ENCODE measurements at regions not wholly inside any gene's neighbourhood (a gene's known extent, or its start where the extent isn't known, plus 50 kb on each side); places are given as distances from the start of the nearest gene placed in this dataset.

DNA sequence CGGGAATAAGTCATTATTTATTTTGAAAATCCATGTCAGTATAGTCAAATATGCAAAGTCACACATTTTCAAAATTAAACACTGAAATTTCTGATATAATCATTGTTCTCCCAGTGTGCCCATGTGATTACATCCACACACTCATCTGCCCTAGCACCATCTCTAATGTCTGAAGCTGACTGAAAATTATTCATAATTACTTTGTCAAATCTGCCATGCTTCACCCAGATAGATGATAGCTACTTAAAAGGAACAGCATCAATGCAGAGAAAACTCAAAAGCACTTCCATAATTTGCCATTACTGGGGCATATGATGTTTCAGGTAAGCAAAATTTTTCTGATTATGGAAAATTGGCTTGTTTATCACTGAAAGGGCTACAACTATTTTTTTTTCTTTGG is 1433.3 kb upstream of the IGFBP7 start:
- H3K4me2 ChIP-seq (ENCODE audit: low read length), result no peak overlapping the region
- no peak overlapping the region for H3K9ac ChIP-seq (ENCODE audit: low read length)
- no peak overlapping the region for H3K4me3 ChIP-seq (ENCODE audit: low read length)
- H3K36me3 ChIP-seq (ENCODE audit: insufficient read depth, low read length), result no peaks in the 10 kb centered on the region
- H2AFZ ChIP-seq (ENCODE audit: low read depth, low read length), result no peak overlapping the region
- no peaks in the 10 kb centered on the region for H3K79me2 ChIP-seq (replicated peaks; ENCODE audit: insufficient read depth, low read length)
- H3K9me2 ChIP-seq (ENCODE audit: insufficient read depth, low read length), result no peaks in the 10 kb centered on the region
- no peaks in the 10 kb centered on the region for H4K20me1 ChIP-seq (ENCODE audit: insufficient read depth)
- H3F3A ChIP-seq (ENCODE audit: insufficient read depth, low read length, poor library complexity, severe bottlenecking), result no peaks in the 10 kb centered on the region
- no peaks in the 10 kb centered on the region for H3K9me3 ChIP-seq (ENCODE audit: low read length)
- H3K27ac ChIP-seq (ENCODE audit: low read length), result peak overlapping the region; percentile 6
- no peaks in the 10 kb centered on the region for H3K27me3 ChIP-seq (ENCODE audit: insufficient read depth, low read depth, low read length)
- TF ChIP-seq, protein P1, sequence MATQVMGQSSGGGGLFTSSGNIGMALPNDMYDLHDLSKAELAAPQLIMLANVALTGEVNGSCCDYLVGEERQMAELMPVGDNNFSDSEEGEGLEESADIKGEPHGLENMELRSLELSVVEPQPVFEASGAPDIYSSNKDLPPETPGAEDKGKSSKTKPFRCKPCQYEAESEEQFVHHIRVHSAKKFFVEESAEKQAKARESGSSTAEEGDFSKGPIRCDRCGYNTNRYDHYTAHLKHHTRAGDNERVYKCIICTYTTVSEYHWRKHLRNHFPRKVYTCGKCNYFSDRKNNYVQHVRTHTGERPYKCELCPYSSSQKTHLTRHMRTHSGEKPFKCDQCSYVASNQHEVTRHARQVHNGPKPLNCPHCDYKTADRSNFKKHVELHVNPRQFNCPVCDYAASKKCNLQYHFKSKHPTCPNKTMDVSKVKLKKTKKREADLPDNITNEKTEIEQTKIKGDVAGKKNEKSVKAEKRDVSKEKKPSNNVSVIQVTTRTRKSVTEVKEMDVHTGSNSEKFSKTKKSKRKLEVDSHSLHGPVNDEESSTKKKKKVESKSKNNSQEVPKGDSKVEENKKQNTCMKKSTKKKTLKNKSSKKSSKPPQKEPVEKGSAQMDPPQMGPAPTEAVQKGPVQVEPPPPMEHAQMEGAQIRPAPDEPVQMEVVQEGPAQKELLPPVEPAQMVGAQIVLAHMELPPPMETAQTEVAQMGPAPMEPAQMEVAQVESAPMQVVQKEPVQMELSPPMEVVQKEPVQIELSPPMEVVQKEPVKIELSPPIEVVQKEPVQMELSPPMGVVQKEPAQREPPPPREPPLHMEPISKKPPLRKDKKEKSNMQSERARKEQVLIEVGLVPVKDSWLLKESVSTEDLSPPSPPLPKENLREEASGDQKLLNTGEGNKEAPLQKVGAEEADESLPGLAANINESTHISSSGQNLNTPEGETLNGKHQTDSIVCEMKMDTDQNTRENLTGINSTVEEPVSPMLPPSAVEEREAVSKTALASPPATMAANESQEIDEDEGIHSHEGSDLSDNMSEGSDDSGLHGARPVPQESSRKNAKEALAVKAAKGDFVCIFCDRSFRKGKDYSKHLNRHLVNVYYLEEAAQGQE (IDR thresholded peaks at IDR 0.05; ENCODE audit: borderline replicate concordance), result peak; percentile 17
- TF ChIP-seq SMC3 (conservative IDR thresholded peaks at IDR 0.05; ENCODE audit: poor library complexity), result no peak
- peak; percentile 64 for TF ChIP-seq POLR2AphosphoS5 (IDR thresholded peaks at IDR 0.05)
- TF ChIP-seq EZH2 (IDR thresholded peaks at IDR 0.05; ENCODE audit: borderline replicate concordance, insufficient read depth, low read length, poor library complexity, severe bottlenecking), result no peak
- peak; percentile 85 for TF ChIP-seq EP300 (conservative IDR thresholded peaks at IDR 0.05; ENCODE audit: poor library complexity, severe bottlenecking)
- no peak for TF ChIP-seq RAD21 (conservative IDR thresholded peaks at IDR 0.05)
- no peak for TF ChIP-seq TAF1 (IDR thresholded peaks at IDR 0.05; ENCODE audit: low read depth)
- TF ChIP-seq MXI1 (conservative IDR thresholded peaks at IDR 0.05; ENCODE audit: poor library complexity, severe bottlenecking), result no peak
- TF ChIP-seq, protein P2, sequence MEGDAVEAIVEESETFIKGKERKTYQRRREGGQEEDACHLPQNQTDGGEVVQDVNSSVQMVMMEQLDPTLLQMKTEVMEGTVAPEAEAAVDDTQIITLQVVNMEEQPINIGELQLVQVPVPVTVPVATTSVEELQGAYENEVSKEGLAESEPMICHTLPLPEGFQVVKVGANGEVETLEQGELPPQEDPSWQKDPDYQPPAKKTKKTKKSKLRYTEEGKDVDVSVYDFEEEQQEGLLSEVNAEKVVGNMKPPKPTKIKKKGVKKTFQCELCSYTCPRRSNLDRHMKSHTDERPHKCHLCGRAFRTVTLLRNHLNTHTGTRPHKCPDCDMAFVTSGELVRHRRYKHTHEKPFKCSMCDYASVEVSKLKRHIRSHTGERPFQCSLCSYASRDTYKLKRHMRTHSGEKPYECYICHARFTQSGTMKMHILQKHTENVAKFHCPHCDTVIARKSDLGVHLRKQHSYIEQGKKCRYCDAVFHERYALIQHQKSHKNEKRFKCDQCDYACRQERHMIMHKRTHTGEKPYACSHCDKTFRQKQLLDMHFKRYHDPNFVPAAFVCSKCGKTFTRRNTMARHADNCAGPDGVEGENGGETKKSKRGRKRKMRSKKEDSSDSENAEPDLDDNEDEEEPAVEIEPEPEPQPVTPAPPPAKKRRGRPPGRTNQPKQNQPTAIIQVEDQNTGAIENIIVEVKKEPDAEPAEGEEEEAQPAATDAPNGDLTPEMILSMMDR (IDR thresholded peaks at IDR 0.05; ENCODE audit: poor library complexity, severe bottlenecking), result no peak

DNA sequence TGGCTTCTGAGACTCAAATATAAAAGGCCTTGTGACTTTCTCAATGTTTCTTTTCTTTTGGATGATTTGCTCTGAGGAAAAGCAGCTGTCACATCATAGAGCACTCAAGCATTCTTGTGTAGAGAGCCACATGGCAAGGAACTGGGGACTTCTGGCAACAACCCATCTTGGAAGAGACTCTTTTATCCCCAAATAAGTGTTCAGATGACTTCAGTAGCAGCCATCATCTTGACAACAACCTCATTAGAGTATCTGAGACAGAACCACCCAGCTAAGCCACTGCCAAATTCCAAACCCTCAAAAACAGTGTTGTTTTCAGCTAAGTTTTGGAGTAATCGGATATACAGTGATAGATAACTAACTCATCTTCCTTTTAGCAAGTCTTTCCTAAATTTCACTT is 1431.7 kb upstream of the IGFBP7 start:
- Histone ChIP-seq H3K4me2 (ENCODE audit: low read length) (no peak overlapping the region), H3K79me2 (replicated peaks; ENCODE audit: insufficient read depth, low read length) (no peaks in the 10 kb centered on the region), H3K9me2 (ENCODE audit: insufficient read depth, low read length) (no peaks in the 10 kb centered on the region), H3K36me3 (ENCODE audit: insufficient read depth, low read length) (no peaks in the 10 kb centered on the region), H3K27me3 (ENCODE audit: insufficient read depth, low read depth, low read length) (no peaks in the 10 kb centered on the region), H3K9ac (ENCODE audit: low read length) (no peak overlapping the region), H3F3A (ENCODE audit: insufficient read depth, low read length, poor library complexity, severe bottlenecking) (no peaks in the 10 kb centered on the region), H3K4me3 (ENCODE audit: low read length) (no peak overlapping the region), H2AFZ (ENCODE audit: low read depth, low read length) (no peak overlapping the region), H3K27ac (ENCODE audit: low read length) (no peak overlapping the region), H4K20me1 (ENCODE audit: insufficient read depth) (no peaks in the 10 kb centered on the region), H3K9me3 (ENCODE audit: low read length) (no peaks in the 10 kb centered on the region)
- no peak for TF ChIP-seq MXI1 (conservative IDR thresholded peaks at IDR 0.05; ENCODE audit: poor library complexity, severe bottlenecking)
